H1 (cell line): ENCODE measurements at regions not wholly inside any gene's neighbourhood (a gene's known extent, or its start where the extent isn't known, plus 50 kb on each side); places are given as distances from the start of the nearest gene placed in this dataset.

Experiments
- SIRT6 ChIP-seq: IDR thresholded peaks from one replicate; pipeline ENCODE4 v1.7.1; 2012; ENCODE audit warnings: low read length, inconsistent platforms
- TAF1 ChIP-seq: IDR thresholded peaks from 2 replicates; pipeline ENCODE4 v1.6.1; 2011; ENCODE audit warnings: mild to moderate bottlenecking, low read depth, low read length
- TAF7 ChIP-seq: optimal IDR thresholded peaks from 2 replicates; pipeline ENCODE3; 2011; ENCODE audit warnings: low read depth, mild to moderate bottlenecking, inconsistent platforms, low read length, moderate library complexity, borderline replicate concordance
- YY1 ChIP-seq: IDR thresholded peaks from 2 replicates; pipeline ENCODE4 v1.6.1; 2011; ENCODE audit warnings: low read depth, mild to moderate bottlenecking, low read length
- TF ChIP-seq, protein P1 (sequence below): IDR thresholded peaks from 2 replicates; pipeline ENCODE4 v1.6.1; 2011; ENCODE audit warnings: low read length, improper control_type of control experiment
- TF ChIP-seq, protein P2 (sequence below): fragments of 300-600 bp; sonication (generic); IDR thresholded peaks from 2 replicates; pipeline ENCODE4 v1.7.1; 2012; ENCODE audit warnings: low read length, moderate library complexity, mild to moderate bottlenecking, inconsistent platforms; ENCODE audit not compliant: insufficient replicate concordance
- TF ChIP-seq, protein P3 (sequence below): IDR thresholded peaks from 2 replicates; pipeline ENCODE4 v1.6.1; 2011; ENCODE audit warnings: low read depth, mild to moderate bottlenecking, low read length; ENCODE audit not compliant: insufficient read depth

- TF ChIP-seq, protein P1, sequence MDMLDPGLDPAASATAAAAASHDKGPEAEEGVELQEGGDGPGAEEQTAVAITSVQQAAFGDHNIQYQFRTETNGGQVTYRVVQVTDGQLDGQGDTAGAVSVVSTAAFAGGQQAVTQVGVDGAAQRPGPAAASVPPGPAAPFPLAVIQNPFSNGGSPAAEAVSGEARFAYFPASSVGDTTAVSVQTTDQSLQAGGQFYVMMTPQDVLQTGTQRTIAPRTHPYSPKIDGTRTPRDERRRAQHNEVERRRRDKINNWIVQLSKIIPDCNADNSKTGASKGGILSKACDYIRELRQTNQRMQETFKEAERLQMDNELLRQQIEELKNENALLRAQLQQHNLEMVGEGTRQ: no peak
- TF ChIP-seq TAF7: no peak
- TF ChIP-seq TAF1: no peak
- TF ChIP-seq, protein P2, sequence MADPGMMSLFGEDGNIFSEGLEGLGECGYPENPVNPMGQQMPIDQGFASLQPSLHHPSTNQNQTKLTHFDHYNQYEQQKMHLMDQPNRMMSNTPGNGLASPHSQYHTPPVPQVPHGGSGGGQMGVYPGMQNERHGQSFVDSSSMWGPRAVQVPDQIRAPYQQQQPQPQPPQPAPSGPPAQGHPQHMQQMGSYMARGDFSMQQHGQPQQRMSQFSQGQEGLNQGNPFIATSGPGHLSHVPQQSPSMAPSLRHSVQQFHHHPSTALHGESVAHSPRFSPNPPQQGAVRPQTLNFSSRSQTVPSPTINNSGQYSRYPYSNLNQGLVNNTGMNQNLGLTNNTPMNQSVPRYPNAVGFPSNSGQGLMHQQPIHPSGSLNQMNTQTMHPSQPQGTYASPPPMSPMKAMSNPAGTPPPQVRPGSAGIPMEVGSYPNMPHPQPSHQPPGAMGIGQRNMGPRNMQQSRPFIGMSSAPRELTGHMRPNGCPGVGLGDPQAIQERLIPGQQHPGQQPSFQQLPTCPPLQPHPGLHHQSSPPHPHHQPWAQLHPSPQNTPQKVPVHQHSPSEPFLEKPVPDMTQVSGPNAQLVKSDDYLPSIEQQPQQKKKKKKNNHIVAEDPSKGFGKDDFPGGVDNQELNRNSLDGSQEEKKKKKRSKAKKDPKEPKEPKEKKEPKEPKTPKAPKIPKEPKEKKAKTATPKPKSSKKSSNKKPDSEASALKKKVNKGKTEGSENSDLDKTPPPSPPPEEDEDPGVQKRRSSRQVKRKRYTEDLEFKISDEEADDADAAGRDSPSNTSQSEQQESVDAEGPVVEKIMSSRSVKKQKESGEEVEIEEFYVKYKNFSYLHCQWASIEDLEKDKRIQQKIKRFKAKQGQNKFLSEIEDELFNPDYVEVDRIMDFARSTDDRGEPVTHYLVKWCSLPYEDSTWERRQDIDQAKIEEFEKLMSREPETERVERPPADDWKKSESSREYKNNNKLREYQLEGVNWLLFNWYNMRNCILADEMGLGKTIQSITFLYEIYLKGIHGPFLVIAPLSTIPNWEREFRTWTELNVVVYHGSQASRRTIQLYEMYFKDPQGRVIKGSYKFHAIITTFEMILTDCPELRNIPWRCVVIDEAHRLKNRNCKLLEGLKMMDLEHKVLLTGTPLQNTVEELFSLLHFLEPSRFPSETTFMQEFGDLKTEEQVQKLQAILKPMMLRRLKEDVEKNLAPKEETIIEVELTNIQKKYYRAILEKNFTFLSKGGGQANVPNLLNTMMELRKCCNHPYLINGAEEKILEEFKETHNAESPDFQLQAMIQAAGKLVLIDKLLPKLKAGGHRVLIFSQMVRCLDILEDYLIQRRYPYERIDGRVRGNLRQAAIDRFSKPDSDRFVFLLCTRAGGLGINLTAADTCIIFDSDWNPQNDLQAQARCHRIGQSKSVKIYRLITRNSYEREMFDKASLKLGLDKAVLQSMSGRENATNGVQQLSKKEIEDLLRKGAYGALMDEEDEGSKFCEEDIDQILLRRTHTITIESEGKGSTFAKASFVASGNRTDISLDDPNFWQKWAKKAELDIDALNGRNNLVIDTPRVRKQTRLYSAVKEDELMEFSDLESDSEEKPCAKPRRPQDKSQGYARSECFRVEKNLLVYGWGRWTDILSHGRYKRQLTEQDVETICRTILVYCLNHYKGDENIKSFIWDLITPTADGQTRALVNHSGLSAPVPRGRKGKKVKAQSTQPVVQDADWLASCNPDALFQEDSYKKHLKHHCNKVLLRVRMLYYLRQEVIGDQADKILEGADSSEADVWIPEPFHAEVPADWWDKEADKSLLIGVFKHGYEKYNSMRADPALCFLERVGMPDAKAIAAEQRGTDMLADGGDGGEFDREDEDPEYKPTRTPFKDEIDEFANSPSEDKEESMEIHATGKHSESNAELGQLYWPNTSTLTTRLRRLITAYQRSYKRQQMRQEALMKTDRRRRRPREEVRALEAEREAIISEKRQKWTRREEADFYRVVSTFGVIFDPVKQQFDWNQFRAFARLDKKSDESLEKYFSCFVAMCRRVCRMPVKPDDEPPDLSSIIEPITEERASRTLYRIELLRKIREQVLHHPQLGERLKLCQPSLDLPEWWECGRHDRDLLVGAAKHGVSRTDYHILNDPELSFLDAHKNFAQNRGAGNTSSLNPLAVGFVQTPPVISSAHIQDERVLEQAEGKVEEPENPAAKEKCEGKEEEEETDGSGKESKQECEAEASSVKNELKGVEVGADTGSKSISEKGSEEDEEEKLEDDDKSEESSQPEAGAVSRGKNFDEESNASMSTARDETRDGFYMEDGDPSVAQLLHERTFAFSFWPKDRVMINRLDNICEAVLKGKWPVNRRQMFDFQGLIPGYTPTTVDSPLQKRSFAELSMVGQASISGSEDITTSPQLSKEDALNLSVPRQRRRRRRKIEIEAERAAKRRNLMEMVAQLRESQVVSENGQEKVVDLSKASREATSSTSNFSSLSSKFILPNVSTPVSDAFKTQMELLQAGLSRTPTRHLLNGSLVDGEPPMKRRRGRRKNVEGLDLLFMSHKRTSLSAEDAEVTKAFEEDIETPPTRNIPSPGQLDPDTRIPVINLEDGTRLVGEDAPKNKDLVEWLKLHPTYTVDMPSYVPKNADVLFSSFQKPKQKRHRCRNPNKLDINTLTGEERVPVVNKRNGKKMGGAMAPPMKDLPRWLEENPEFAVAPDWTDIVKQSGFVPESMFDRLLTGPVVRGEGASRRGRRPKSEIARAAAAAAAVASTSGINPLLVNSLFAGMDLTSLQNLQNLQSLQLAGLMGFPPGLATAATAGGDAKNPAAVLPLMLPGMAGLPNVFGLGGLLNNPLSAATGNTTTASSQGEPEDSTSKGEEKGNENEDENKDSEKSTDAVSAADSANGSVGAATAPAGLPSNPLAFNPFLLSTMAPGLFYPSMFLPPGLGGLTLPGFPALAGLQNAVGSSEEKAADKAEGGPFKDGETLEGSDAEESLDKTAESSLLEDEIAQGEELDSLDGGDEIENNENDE: no peak
- no peak for TF ChIP-seq YY1
- TF ChIP-seq, protein P3, sequence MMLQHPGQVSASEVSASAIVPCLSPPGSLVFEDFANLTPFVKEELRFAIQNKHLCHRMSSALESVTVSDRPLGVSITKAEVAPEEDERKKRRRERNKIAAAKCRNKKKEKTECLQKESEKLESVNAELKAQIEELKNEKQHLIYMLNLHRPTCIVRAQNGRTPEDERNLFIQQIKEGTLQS: no peak
- TF ChIP-seq SIRT6: no peak
These were observed 87.0 kb downstream of the C11orf87 start (continued) for GRCh38 chr11:109508943-109509342.
